B cell (primary cell): ENCODE measurements at regions not wholly inside any gene's neighbourhood (a gene's known extent, or its start where the extent isn't known, plus 50 kb on each side); places are given as distances from the start of the nearest gene placed in this dataset.

ENCODE experiments used
- ATAC-seq: fragments of 200-7000 bp; cut with Tn5 transposase; one replicate; pipeline ENCODE4 v1.10.0; 2021; ENCODE audit warnings: low read depth, mild to moderate bottlenecking, moderate number of reproducible peaks, moderate library complexity
- CTCF ChIA-PET: fragments of 350-600 bp; sonication (Branson Sonifier 250); formaldehyde crosslinking; loops from one replicate; lab custom pipeline; 2021; ENCODE audit warnings: antibody characterized with exemption, inconsistent platforms; lab: Charles Lee
- POLR2A ChIA-PET: fragments of 350-600 bp; sonication (Branson Sonifier 250); formaldehyde crosslinking; loops from one replicate; lab custom pipeline; 2021; ENCODE audit warnings: antibody characterized with exemption; lab: Charles Lee
- DNase-seq: peaks from one replicate; pipeline ENCODE4 v3.0.0; 2013
- H2AFZ ChIP-seq: 2 replicates; pipeline ENCODE4 v1.6.1; 2012; ENCODE audit warnings: mild to moderate bottlenecking, low read depth, low read length; ENCODE audit not compliant: insufficient read depth, poor library complexity, severe bottlenecking
- H3K27ac ChIP-seq, 2 donors: 1 replicate in 1 of 2; 2 replicates in 1 of 2; pipeline ENCODE4 v1.5.1; 2012 to 2013; ENCODE audit warnings: low read length in 2 of 2, mild to moderate bottlenecking in 2 of 2, moderate library complexity in 1 of 2
- H3K27me3 ChIP-seq, 4 experiments: fragments of 200-600 bp in 1 of 4; sonication (generic) in 1 of 4; replicated peaks in 1 of 4; 1 replicate in 2 of 4; 2 replicates in 2 of 4; pipeline versions ENCODE4 v1.6.1 to v1.7.0; 2013 to 2016; ENCODE audit warnings: low read length in 3 of 4, mild to moderate bottlenecking in 2 of 4, mixed read lengths in 1 of 4, moderate library complexity in 1 of 4; ENCODE audit not compliant: insufficient read depth in 4 of 4, control insufficient read depth in 3 of 4; ENCODE audit errors: control extremely low read depth in 1 of 4
- H3K36me3 ChIP-seq, 2 experiments: replicated peaks in 1 of 2; 1 replicate in 1 of 2; 2 replicates in 1 of 2; pipeline versions ENCODE4 v1.6.1 to v1.7.1; 2013; ENCODE audit warnings: low read length in 1 of 2; ENCODE audit not compliant: insufficient read depth in 2 of 2, control insufficient read depth in 1 of 2; ENCODE audit errors: control extremely low read depth in 1 of 2, extremely low read depth in 1 of 2
- H3K4me1 ChIP-seq, 2 donors: fragments of 200-600 bp in 1 of 2; sonication (generic) in 1 of 2; 1 replicate in 1 of 2; 2 replicates in 1 of 2; pipeline versions ENCODE4 v1.5.1 to v1.6.1; 2013 to 2017; ENCODE audit warnings: low read length in 2 of 2; ENCODE audit not compliant: control insufficient read depth in 2 of 2, insufficient read depth in 2 of 2
- H3K4me2 ChIP-seq: replicated peaks from 2 replicates; pipeline ENCODE3; 2012; ENCODE audit warnings: mild to moderate bottlenecking, low read depth, low read length; ENCODE audit not compliant: poor library complexity, severe bottlenecking
- H3K4me3 ChIP-seq, 5 experiments: fragments of 200-600 bp in 1 of 5; sonication (generic) in 1 of 5; 1 replicate in 3 of 5; 2 replicates in 2 of 5; pipeline versions ENCODE4 v1.5.1 to v1.7.0; 2011 to 2016; ENCODE audit warnings: low read length in 4 of 5, mild to moderate bottlenecking in 4 of 5, low read depth in 2 of 5, control low read depth in 1 of 5, moderate library complexity in 1 of 5; ENCODE audit not compliant: insufficient read depth in 1 of 5; ENCODE audit errors: control extremely low read depth in 1 of 5, extremely low read depth in 1 of 5
- H3K79me2 ChIP-seq: fragments of 200-600 bp; sonication (generic); one replicate; pipeline ENCODE4 v1.6.0; 2016; ENCODE audit warnings: low read length; ENCODE audit not compliant: control insufficient read depth, insufficient read depth
- H3K9ac ChIP-seq: fragments of 200-600 bp; sonication (generic); 2 replicates; pipeline ENCODE4 v1.6.1; 2017; ENCODE audit warnings: mild to moderate bottlenecking, low read length, moderate library complexity
- H3K9me3 ChIP-seq, 3 donors: one replicate each; pipeline versions ENCODE4 v1.6.1 to v1.7.1; 2013; ENCODE audit warnings: low read length in 2 of 3; ENCODE audit not compliant: control insufficient read depth in 2 of 3, insufficient read depth in 1 of 3; ENCODE audit errors: control extremely low read depth in 1 of 3
- H4K20me1 ChIP-seq: 2 replicates; pipeline ENCODE4 v1.6.0; 2012; ENCODE audit warnings: mild to moderate bottlenecking, low read length; ENCODE audit not compliant: insufficient read depth, control insufficient read depth, poor library complexity, severe bottlenecking
- H3K27ac Mint-ChIP-seq: one replicate; pipeline ENCODE4 v1.8.0; 2021; ENCODE audit warnings: mixed read lengths
- H3K27me3 Mint-ChIP-seq: one replicate; pipeline ENCODE4 v1.8.0; 2021; ENCODE audit warnings: mixed read lengths
- H3K4me1 Mint-ChIP-seq: one replicate; pipeline ENCODE4 v1.8.0; 2021; ENCODE audit warnings: mixed read lengths
- H3K4me3 Mint-ChIP-seq: one replicate; pipeline ENCODE4 v1.8.0; 2021; ENCODE audit warnings: mixed read lengths
- H3K9me3 Mint-ChIP-seq: one replicate; pipeline ENCODE4 v1.8.0; 2022; ENCODE audit warnings: mixed read lengths; ENCODE audit not compliant: insufficient read depth
- EZH2 ChIP-seq: IDR thresholded peaks from 2 replicates; pipeline ENCODE4 v1.6.1; 2012; ENCODE audit warnings: borderline replicate concordance, low read depth, mild to moderate bottlenecking, moderate library complexity, low read length; ENCODE audit not compliant: insufficient read depth, poor library complexity, severe bottlenecking
- WGBS: methylation state at CpG from one replicate; pipeline ENCODE4 v1.1.5; 2013; ENCODE audit warnings: missing lambda C conversion rate; ENCODE audit not compliant: insufficient coverage; 5-methylcytosine and 5-hydroxymethylcytosine counted together
- intact Hi-C: fragments of 100-400 bp; cut with micrococcal nuclease; formaldehyde crosslinking; loops from one replicate; pipeline ENCODE4 v1.10.0; 2022
- TF ChIP-seq, protein P1 (sequence below): fragments of 200-600 bp; IDR thresholded peaks from one replicate; pipeline ENCODE4 v1.8.0; 2022; ENCODE audit warnings: antibody characterized with exemption, mild to moderate bottlenecking

DNA sequence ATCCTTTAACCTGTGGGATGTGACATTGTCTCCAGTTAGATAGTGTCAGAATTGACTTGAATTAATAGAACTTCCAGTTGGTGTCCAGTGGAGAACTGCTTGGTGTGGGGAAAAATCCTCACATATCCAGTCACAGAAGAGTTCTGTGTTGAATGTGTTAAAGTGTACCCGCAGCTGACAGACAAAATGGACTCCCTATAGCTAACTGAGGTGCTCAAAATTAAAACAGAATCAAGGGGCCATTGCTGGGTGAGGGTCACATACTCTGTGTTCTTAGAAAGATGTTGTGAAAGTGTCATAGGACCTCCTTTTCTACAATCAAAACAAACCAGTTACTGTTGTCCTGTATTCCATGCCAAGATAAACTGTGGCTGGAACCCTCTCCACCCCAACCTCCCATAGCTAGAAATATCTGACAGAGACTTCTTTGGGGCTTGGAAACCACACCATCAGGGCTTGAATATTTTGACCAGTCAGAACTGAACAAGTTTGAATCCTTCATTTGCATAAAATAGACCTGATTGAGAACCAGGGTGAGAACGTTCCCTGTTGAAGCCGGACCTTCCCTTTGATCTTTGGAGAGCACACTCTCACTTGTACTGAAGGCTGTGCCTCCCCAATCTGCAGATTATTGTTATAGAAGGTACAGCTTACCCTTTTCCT lies 164.0 kb upstream of the ZNF608 start:
- no peak for ATAC-seq
- intact Hi-C loops = no loop called here
- CTCF ChIA-PET = interaction anchor here (2.3 kb wide), 1 partner anchor 10 kb away, joined by 5 read pairs; no protein-coding TSS in a partner anchor
- TF ChIP-seq, protein P1, sequence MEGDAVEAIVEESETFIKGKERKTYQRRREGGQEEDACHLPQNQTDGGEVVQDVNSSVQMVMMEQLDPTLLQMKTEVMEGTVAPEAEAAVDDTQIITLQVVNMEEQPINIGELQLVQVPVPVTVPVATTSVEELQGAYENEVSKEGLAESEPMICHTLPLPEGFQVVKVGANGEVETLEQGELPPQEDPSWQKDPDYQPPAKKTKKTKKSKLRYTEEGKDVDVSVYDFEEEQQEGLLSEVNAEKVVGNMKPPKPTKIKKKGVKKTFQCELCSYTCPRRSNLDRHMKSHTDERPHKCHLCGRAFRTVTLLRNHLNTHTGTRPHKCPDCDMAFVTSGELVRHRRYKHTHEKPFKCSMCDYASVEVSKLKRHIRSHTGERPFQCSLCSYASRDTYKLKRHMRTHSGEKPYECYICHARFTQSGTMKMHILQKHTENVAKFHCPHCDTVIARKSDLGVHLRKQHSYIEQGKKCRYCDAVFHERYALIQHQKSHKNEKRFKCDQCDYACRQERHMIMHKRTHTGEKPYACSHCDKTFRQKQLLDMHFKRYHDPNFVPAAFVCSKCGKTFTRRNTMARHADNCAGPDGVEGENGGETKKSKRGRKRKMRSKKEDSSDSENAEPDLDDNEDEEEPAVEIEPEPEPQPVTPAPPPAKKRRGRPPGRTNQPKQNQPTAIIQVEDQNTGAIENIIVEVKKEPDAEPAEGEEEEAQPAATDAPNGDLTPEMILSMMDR = no peak
- TF ChIP-seq EZH2 = no peak
- DNase-seq = no peak
- peaks cover 31% of the 10 kb centered on the region for H3K4me1 Mint-ChIP-seq
- Histone ChIP-seq H4K20me1 (no peaks in the 10 kb centered on the region), H3K27ac (no peak overlapping the region), H3K36me3 (no peaks in the 10 kb centered on the region), H3K9me3 (peaks cover 0 to 8% (median 0%) of the 10 kb centered on the region in 3 donors), H3K27me3 (no peaks in the 10 kb centered on the region), H3K4me3 (no peak overlapping the region), H2AFZ (no peak overlapping the region), H3K4me1 (peaks cover 8 to 16% of the 10 kb centered on the region in 2 donors), H3K4me2 (no peak overlapping the region), H3K9ac (no peak overlapping the region), H3K79me2 (no peaks in the 10 kb centered on the region)
- no CpG with 5 or more reads among the region's 3 CpGs for WGBS
- H3K27me3 Mint-ChIP-seq = no peaks in the 10 kb centered on the region
- H3K27ac Mint-ChIP-seq = no peak overlapping the region
- POLR2A ChIA-PET = interaction anchor here (0.6 kb wide), 1 partner anchor 25 kb away, joined by 4 read pairs; no protein-coding TSS in a partner anchor
- no peak overlapping the region for H3K4me3 Mint-ChIP-seq
- H3K9me3 Mint-ChIP-seq = no peaks in the 10 kb centered on the region

DNA sequence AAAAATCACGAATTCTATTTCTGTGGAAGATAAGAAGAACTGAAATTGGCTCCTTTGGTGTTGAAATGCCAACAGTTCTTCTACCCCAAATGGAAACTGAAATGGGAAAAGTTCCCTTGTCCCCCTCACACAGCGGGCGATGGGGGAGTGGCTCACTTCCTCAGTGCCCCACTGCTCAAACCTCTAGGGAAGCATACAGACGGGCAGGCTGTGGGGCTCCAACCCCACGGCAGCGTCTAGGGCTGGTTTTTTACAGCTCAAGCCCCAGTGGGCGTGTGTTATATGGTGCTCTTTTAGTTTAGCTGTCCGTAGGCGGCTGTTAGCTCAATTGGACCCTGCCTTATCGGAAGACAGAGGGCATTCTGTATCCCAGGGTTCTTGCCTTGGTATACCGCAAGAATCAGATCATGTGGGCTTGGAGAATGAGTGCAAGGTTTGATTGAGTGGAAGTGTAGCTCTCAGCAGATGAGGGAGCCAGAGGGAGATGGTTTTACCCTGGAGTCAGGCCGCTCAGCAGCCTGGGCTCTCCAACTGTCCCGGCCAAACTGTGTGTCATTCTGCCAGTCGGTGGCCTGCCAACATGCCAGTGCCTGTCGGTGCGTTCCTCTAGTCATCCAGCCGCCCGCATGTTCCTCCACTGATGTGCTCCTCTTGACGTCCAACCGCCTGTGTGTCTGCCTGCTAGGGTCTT lies 166.3 kb upstream of the ZNF608 start:
- Mint-ChIP-seq H3K4me1 (peaks cover 33% of the 10 kb centered on the region), H3K4me3 (peak overlapping the region; percentile 65), H3K27me3 (no peaks in the 10 kb centered on the region), H3K9me3 (no peaks in the 10 kb centered on the region), H3K27ac (peak overlapping the region; percentile 26)
- Histone ChIP-seq H3K4me1 (peaks cover 3 to 12% of the 10 kb centered on the region in 2 donors), H3K27ac (no peak overlapping the region), H3K36me3 (no peaks in the 10 kb centered on the region), H3K79me2 (no peaks in the 10 kb centered on the region), H2AFZ (no peak overlapping the region), H3K9ac (no peak overlapping the region), H3K9me3 (peaks cover 0 to 8% (median 0%) of the 10 kb centered on the region in 3 donors), H3K4me3 (no peak overlapping the region), H4K20me1 (no peaks in the 10 kb centered on the region), H3K4me2 (no peak overlapping the region), H3K27me3 (no peaks in the 10 kb centered on the region)
- ChIA-PET CTCF (no interaction called here), POLR2A (no interaction called here)
- TF ChIP-seq, protein P1 = no peak
- no peak for TF ChIP-seq EZH2
- WGBS = 85% methylated on average over 18 of the region's 20 CpGs
- ATAC-seq = no peak
- DNase-seq = peak; percentile 26
- intact Hi-C loops = no loop called here
